Body of pancreas (tissue), 4 donors: ENCODE measurements at regions not wholly inside any gene's neighbourhood (a gene's known extent, or its start where the extent isn't known, plus 50 kb on each side); places are given as distances from the start of the nearest gene placed in this dataset.

Experiments used
- ATAC-seq: fragments of 150-250 bp; one replicate; pipeline ENCODE4 v1.9.1; 2016
- DNase-seq, 4 donors: peaks; one replicate each; pipeline ENCODE4 v3.0.0-alpha.2; 2019
- H3K27ac ChIP-seq, 4 donors: fragments of 200-600 bp; sonication (generic); 1 replicate in 3 of 4; 2 replicates in 1 of 4; pipeline versions ENCODE4 v1.5.1 to v1.6.1; 2016 to 2019; ENCODE audit warnings: mild to moderate bottlenecking in 1 of 4, mixed read lengths in 1 of 4, moderate library complexity in 1 of 4
- H3K27me3 ChIP-seq, 2 donors: fragments of 200-600 bp; sonication (generic); one replicate each; pipeline ENCODE4 v1.6.0; 2016; ENCODE audit warnings: mild to moderate bottlenecking in 1 of 2
- H3K36me3 ChIP-seq, 2 donors: fragments of 200-600 bp; sonication (generic); replicated peaks in 1 of 2; 2 replicates each; pipeline ENCODE4 v1.5.1; 2016; ENCODE audit warnings: low read depth in 2 of 2; ENCODE audit not compliant: insufficient read depth in 1 of 2
- H3K4me1 ChIP-seq: fragments of 200-600 bp; sonication (generic); one replicate; pipeline ENCODE4 v1.6.0; 2016
- H3K4me3 ChIP-seq, 2 donors: fragments of 200-600 bp; sonication (generic); 1 replicate in 1 of 2; 2 replicates in 1 of 2; pipeline ENCODE4 v1.5.1; 2016 to 2019
- H3K9me3 ChIP-seq, 3 donors: fragments of 200-600 bp; sonication (generic); 1 replicate in 2 of 3; 2 replicates in 1 of 3; pipeline ENCODE4 v1.5.1; 2016
- POLR2A ChIP-seq, 3 donors: fragments of 450-650 bp; IDR thresholded peaks; one replicate each; pipeline ENCODE4 v1.6.1; 2016; ENCODE audit warnings: antibody characterized with exemption in 3 of 3, mild to moderate bottlenecking in 2 of 3
- WGBS, 2 donors: methylation state at CpG; one replicate each; pipeline ENCODE4 v1.1.5; 2017; 5-methylcytosine and 5-hydroxymethylcytosine counted together
- intact Hi-C: fragments of 100-400 bp; cut with DNase I; formaldehyde crosslinking; loops from one replicate; pipeline ENCODE4 v1.15.1; 2023
- TF ChIP-seq, protein P1 (sequence below), 7 experiments: fragments of 450-650 bp in 4 of 7; fragments of 200-600 bp in 3 of 7; sonication (generic) in 3 of 7; IDR thresholded peaks; one replicate each; pipeline ENCODE4 v1.5.1; 2016 to 2019; ENCODE audit warnings: antibody characterized with exemption in 7 of 7

- ATAC-seq (no peak), DNase-seq (no peak)
- no peaks in the 10 kb centered on the region for H3K36me3 ChIP-seq
- H3K4me3 ChIP-seq: no peak overlapping the region
- 48 to 65% methylated on average over 2 of the region's 2 CpGs for WGBS, 2 donors
- H3K27me3 ChIP-seq: no peaks in the 10 kb centered on the region
- intact Hi-C loops: no loop called here
- H3K9me3 ChIP-seq: no peaks in the 10 kb centered on the region
- no peaks in the 10 kb centered on the region for H3K4me1 ChIP-seq
- no peak for TF ChIP-seq POLR2A (IDR thresholded peaks at IDR 0.05)
- TF ChIP-seq, protein P1, sequence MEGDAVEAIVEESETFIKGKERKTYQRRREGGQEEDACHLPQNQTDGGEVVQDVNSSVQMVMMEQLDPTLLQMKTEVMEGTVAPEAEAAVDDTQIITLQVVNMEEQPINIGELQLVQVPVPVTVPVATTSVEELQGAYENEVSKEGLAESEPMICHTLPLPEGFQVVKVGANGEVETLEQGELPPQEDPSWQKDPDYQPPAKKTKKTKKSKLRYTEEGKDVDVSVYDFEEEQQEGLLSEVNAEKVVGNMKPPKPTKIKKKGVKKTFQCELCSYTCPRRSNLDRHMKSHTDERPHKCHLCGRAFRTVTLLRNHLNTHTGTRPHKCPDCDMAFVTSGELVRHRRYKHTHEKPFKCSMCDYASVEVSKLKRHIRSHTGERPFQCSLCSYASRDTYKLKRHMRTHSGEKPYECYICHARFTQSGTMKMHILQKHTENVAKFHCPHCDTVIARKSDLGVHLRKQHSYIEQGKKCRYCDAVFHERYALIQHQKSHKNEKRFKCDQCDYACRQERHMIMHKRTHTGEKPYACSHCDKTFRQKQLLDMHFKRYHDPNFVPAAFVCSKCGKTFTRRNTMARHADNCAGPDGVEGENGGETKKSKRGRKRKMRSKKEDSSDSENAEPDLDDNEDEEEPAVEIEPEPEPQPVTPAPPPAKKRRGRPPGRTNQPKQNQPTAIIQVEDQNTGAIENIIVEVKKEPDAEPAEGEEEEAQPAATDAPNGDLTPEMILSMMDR (IDR thresholded peaks at IDR 0.05): no peak
- no peak overlapping the region for H3K27ac ChIP-seq
Measured at GRCh38 chr4:31059753-31060522, 339.8 kb downstream of the PCDH7 start.

DNA sequence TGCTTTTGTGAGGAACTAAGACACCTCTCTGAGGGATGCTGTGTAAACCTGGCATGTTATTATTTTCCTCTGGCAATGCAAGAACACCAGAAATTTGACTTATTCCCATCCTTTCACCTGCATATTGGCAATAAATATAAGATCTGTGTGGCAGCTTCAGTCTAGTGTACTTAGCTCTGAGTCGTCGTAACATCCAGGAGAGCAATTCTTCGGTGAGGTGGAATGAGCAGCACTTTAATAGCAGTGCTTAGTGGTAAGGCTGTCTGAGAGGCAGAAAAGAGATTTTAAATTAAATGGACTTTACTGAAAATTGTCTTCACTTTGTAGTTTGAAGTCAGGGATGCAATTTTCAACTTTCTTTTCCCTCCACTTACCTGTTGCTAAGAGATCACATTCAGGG, 344.9 kb downstream of the PCDH7 start:
- intact Hi-C loops: no loop called here
- Histone ChIP-seq H3K27me3 (no peaks in the 10 kb centered on the region), H3K27ac (no peak overlapping the region), H3K4me3 (no peak overlapping the region), H3K36me3 (no peaks in the 10 kb centered on the region), H3K4me1 (no peaks in the 10 kb centered on the region), H3K9me3 (no peaks in the 10 kb centered on the region)
- no peak for TF ChIP-seq POLR2A (IDR thresholded peaks at IDR 0.05)
- TF ChIP-seq, protein P1 (IDR thresholded peaks at IDR 0.05): no peak
- ATAC-seq: no peak
- no peak for DNase-seq
- 78 to 88% methylated on average over 3 of the region's 3 CpGs for WGBS, 2 donors

DNA sequence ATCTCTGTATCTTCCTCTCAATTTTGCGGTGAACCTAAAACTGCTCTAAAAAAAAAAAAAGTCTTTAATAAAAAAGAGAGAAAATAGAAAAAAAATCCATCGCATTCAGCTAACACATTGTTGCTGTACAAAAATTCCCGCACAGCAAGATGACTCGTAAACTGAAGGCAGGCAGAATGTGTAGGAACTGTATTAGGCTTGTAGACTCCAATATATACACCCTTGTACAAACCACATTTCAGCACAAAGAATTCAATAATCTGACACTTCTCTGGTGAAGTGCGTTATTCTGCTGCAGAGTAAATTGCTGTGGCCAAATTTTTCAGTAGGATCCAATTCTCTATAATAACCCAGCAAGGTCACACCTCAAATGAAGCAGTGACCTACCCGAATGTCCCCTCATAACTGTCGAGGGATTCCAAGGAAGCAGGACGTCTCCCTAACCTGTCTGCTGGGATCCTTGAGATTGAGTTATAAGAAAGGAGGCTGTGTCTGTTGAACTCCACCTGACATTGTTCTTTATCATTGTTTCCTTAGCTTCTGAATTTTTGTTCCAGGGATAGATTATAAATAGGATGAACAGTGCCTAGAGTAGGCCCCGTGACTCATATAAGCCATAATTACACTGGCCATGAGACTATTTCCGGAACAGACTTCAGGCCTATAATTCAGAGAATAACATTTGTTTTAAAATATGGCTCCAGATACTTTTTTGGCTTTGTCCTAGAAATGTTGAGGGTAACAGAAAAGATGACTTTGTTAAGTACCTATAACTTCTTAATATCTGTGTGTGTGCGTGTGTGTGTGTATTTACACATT, 348.3 kb downstream of the PCDH7 start:
- DNase-seq (no peak), ATAC-seq (no peak)
- H3K36me3 ChIP-seq: no peaks in the 10 kb centered on the region
- H3K4me1 ChIP-seq: no peaks in the 10 kb centered on the region
- H3K27ac ChIP-seq: no peak overlapping the region
- WGBS, 2 donors: 68 to 81% methylated on average over 11 of the region's 11 CpGs
- no peak for TF ChIP-seq POLR2A (IDR thresholded peaks at IDR 0.05)
- TF ChIP-seq, protein P1 (IDR thresholded peaks at IDR 0.05): no peak
- intact Hi-C loops: no loop called here
- no peak overlapping the region for H3K4me3 ChIP-seq
- no peaks in the 10 kb centered on the region for H3K27me3 ChIP-seq
- H3K9me3 ChIP-seq: no peaks in the 10 kb centered on the region

DNA sequence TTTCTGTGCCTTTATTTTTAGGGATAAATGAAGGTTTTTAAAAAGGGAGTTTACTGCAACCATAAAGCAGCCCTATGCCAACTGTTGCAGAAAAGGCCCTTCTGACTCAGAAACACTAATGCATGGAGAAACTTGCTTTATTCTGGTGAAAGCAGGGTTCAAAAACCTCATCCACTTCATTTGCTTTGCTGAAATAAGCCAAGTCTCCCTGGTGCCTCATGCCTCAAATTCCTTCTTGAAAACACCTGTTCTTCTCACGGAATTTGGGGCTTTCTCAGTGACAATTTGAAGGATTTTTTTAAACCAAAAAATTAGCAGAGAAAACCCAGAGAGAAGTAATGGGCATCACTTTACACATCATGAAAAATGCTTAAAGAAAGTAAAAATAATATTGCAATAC, 349.0 kb downstream of the PCDH7 start:
- intact Hi-C loops: no loop called here
- Histone ChIP-seq H3K4me1 (no peaks in the 10 kb centered on the region), H3K27me3 (no peaks in the 10 kb centered on the region), H3K27ac (no peak overlapping the region), H3K9me3 (no peaks in the 10 kb centered on the region), H3K4me3 (no peak overlapping the region), H3K36me3 (no peaks in the 10 kb centered on the region)
- no peak for DNase-seq
- ATAC-seq: no peak
- no peak for TF ChIP-seq POLR2A (IDR thresholded peaks at IDR 0.05)
- TF ChIP-seq, protein P1 (IDR thresholded peaks at IDR 0.05): no peak
- WGBS, 2 donors: 44 to 50% methylated on average over 1 of the region's 1 CpG
